Renal pelvis (tissue), 1 donor: ENCODE measurements at regions not wholly inside any gene's neighbourhood (a gene's known extent, or its start where the extent isn't known, plus 50 kb on each side); places are given as distances from the start of the nearest gene placed in this dataset.
A peak's percentile ranks its signal among the peaks of the same experiment; 100 is the strongest.

Experiments used
- DNase-seq: peaks from one replicate; pipeline ENCODE4 v3.0.0-alpha.2; 2013

GRCh38 chr4:128488055-128488705, 200.6 kb upstream of the PGRMC2 start:
- DNase-seq = no peak

DNA sequence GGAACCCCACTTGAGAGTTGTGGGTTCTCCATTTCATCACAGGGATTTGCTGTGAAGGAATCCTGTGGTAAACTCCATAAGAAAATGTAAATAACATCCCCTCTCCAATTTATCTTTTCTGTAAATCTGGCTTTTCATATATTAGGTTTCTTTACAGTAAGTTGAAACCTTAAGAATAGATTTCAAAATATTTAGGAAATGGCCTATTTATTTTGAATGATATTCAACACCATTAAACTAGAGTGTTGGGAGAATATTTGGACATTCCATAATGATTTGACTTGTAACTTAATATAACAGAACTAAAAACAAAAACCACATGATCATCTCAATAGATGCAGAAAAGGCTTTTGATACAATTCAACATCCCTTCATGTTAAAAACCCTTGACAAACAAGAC, 197.3 kb upstream of the PGRMC2 start:
- DNase-seq = no peak

DNA sequence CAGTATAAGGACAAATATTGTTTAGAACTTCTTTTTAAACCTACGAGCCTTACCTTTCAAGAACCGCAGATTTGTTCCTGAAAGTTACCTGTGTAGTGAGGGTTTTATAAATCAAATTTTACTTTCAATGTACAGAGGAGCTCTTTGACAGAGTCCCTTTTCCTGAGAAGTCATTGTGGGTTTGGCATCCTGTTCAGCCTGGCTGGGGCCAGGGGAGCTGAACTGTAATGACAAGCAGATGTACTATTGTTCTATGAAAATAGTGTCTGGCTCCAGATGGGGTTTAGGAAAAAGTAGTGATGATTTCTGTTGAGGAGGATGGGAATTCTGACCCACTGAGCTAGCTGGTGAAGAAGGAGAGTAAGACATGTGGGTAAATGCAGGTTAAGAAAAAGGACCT, 196.2 kb upstream of the PGRMC2 start:
- DNase-seq = no peak

- no peak for DNase-seq
These were observed 195.4 kb upstream of the PGRMC2 start for GRCh38 chr4:128483041-128483440.

GRCh38 chr4:128481752-128482480, 194.3 kb upstream of the PGRMC2 start:
- no peak for DNase-seq

- DNase-seq = no peak
These were observed 193.3 kb upstream of the PGRMC2 start for GRCh38 chr4:128480945-128481344.

DNA sequence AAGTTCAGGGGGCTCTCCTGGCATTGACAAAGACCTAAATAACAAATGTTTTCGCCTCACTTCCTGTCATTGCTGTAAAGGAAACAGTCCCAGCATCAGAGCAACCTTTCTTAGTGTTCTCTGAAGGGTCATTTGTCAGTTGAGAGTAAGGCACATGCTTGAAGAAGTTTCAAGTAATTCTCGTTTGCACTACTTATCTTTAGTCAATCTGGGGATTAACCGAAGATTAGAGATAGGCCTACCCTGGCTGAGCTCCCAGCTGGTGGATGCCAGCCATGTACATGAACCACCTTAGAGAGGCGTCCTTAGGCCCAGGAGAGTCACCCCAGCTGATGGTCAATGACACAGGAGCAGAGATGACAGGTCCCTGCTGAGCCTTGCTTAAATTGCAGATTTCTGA, 189.9 kb upstream of the PGRMC2 start:
- DNase-seq = no peak

DNA sequence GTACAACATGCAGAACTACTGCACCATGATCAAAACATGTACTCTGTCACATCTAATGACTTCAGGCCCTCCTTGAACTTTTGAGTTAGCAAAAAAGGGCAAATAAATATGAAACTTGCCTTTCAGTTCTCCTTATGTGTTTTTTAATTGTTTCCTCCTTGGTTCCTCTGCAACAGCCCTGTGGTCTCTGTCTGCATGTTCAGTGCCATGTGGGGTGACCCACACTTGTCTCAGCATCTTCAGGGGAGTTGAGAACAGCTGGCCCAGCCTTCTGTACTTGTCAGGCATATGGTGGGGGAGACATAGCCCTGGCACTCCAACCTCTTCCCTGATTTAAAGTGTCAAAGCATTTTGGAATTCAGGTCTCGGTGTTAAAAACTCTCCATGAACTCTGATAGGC, 188.0 kb upstream of the PGRMC2 start:
- DNase-seq = no peak

DNA sequence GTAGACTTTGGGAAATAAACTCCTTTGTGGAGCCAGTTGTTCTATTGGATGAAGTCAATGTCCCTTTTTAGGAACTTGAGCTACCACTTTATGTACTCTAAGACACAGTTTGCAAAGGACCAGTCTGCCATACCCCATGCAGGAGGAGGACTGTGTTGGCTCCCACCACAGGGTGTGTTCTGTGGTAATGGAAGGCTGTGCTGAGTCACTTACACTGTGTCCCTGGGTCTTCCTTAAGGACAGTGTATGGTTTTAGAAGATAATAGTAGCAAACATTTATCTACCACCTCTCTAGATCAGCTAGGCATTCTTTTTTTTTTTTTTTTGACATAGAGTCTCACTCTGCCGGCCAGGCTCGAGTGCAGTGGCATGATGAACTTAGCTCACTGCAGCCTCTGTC, 184.0 kb upstream of the PGRMC2 start:
- DNase-seq = no peak

DNA sequence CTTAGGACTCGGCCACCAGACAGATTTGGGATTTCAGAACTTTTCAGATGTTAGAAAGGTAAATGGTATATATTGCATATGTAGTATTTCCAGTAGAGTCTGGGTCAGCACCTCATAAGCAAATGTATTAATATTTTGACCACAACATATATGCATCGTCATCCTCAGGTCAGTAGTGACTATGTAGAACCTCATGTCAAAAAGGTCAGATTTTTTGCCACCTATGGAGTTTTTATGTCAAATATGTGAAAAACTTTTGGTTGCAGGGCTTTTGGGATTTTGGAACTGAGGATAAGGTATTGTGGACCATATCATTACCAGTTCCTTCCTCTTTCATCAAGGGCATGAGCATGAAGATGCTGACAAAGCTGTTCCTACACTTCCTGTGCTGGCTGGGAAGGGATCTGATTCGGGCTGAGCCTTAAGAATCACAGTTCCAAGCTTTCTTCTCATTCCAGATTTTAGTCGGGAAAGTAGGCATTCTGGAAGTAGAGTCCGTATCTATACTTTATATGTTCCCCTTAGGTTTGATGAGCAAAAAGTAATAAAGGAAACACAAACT, 183.0 kb upstream of the PGRMC2 start:
- no peak for DNase-seq

DNA sequence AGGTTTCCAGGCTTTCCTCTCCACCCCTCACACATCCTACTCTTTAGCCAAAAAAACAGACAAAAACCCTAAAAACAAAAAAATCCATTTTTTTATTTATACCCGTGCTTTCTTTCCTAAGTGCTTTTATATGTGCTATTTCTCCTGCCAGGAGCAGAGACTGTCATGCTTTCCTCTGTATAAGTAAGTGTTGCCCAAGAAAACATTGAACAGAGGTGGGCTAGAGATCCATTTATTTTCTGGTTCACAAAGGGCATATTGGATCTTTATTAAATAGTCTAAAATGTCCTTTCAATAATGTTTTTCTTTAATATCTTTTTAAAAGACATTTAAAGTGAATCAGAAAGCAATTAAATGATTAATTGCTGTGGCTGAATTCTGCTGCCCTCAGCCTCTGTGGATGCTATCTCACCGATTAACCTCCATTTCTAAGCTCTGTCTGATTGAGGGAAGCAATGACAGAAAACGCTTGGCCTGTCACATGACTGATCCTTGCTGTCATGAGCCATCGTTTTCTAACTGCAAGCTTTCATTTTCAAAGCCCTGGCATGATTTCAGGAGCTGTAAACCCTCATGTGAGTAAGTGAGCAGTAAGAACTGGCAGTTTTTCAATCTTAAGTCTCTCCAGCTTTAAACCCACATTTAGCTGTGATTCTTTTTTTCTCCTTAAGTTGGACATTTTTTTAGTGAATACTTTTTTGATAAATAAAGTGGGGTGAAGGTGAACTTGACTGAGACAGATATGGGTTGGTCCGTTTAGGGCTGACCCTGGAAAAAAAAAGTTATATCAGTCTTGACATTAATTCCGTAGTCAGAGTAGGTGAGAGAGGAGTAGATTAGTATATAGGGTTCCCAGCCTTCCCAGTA, 180.7 kb upstream of the PGRMC2 start:
- DNase-seq = peak; percentile 31

- no peak for DNase-seq
These were observed 177.9 kb upstream of the PGRMC2 start for GRCh38 chr4:128465523-128465922.

GRCh38 chr4:128463006-128463405, 175.4 kb upstream of the PGRMC2 start:
- no peak for DNase-seq

- no peak for DNase-seq
These were observed 174.6 kb upstream of the PGRMC2 start for GRCh38 chr4:128462103-128462783.

- DNase-seq = no peak
These were observed 173.9 kb upstream of the PGRMC2 start for GRCh38 chr4:128461291-128462102.

GRCh38 chr4:128459547-128459946, 171.9 kb upstream of the PGRMC2 start:
- no peak for DNase-seq

DNA sequence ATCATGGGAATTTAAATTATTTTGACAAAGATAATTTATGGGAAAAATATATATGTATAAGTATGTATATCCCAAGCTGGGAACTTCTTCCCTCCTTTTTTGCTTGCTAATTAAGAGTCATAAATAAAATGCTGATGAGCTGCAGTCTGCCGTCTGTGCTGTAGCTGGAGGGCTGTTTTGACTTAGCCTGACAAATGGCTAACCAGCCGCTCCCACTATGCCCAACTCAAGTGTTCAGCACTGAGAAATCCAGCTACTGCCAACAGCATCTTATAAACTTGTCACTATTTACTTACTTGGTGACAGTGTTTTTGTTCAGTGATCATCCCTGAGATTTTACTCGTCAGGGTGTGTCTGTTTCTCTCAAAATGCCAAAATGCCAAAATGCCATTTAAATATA, 171.2 kb upstream of the PGRMC2 start:
- DNase-seq = no peak

- DNase-seq = no peak
These were observed 170.1 kb upstream of the PGRMC2 start for GRCh38 chr4:128457726-128458125.

- DNase-seq = no peak
These were observed 168.6 kb upstream of the PGRMC2 start for GRCh38 chr4:128456171-128456570.

DNA sequence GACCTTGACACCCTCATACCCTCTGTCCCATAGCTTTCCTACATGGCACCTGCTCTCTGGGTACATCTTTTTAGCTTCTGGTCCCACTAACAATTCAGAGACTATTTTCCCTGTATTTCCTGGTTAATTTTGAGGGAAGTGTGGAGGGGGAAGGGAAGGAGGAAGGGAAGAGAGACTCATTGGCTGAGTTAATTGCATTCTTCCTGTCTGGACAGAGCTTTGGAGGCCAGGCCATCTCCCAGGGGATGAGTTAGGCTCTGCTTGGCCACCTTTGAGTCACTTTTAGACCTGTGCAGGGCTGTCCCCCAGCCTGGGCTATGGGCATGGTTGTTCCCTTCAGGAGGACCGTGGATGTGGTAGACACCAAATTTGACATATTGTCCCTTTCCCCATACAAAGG, 167.9 kb upstream of the PGRMC2 start:
- DNase-seq = no peak

DNA sequence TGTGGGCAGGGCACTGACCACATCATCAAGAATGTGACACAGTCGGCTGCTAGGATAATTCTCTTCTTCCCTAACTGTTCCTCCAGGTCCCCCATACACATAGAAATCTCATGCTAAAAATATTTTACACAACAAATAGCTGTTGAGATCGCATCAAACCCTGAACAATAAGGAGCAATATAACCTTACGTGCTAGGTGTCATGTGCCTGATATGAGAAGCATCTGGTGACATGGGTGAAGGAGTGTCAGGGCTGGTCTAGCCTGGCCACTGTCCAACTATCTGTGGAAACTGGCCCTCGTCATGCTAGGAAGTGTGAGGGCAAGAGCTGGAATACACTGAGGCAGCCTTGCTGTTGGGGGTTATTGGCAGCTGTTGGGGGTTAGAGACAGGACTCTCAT, 167.3 kb upstream of the PGRMC2 start:
- DNase-seq = no peak
